C4-2B (cell line): ENCODE measurements at regions not wholly inside any gene's neighbourhood (a gene's known extent, or its start where the extent isn't known, plus 50 kb on each side); places are given as distances from the start of the nearest gene placed in this dataset.
"Not testable (repeated sequence)": the region's sequence is repeated elsewhere in the genome, so short reads cannot be mapped to it uniquely, and the experiment has no call there.

Experiments
- H3K27ac ChIP-seq: fragments of 450-650 bp; 2 replicates; pipeline ENCODE4 v1.5.1; 2017
- ZFX ChIP-seq: fragments of 450-650 bp; IDR thresholded peaks from 2 replicates; pipeline ENCODE4 v1.6.1; 2017
- TF ChIP-seq, protein P1 (sequence below): fragments of 450-650 bp; conservative IDR thresholded peaks from 2 replicates; pipeline ENCODE4 v1.5.1; 2017; ENCODE audit warnings: mild to moderate bottlenecking

DNA sequence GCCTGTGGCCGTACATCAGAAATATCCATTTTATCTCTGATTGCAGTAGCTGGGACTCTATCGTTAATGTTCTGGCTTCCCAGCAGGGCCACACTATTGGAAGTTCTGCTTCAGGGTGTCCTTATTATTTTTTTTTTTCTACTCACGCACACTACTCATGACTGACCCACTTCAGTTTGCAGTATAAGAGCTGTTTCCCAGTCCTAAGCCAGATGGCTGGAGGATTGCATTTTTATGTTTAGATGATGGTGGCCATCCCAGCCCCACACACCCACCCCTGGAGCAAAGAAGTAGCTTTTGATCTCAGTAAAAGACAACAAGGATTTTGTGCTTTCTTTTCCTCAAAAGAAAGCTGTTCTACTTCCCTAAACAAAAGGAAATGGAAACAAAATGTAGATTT lies 557.0 kb upstream of the GALNTL6 start:
- TF ChIP-seq, protein P1, sequence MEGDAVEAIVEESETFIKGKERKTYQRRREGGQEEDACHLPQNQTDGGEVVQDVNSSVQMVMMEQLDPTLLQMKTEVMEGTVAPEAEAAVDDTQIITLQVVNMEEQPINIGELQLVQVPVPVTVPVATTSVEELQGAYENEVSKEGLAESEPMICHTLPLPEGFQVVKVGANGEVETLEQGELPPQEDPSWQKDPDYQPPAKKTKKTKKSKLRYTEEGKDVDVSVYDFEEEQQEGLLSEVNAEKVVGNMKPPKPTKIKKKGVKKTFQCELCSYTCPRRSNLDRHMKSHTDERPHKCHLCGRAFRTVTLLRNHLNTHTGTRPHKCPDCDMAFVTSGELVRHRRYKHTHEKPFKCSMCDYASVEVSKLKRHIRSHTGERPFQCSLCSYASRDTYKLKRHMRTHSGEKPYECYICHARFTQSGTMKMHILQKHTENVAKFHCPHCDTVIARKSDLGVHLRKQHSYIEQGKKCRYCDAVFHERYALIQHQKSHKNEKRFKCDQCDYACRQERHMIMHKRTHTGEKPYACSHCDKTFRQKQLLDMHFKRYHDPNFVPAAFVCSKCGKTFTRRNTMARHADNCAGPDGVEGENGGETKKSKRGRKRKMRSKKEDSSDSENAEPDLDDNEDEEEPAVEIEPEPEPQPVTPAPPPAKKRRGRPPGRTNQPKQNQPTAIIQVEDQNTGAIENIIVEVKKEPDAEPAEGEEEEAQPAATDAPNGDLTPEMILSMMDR = no peak
- no peak for TF ChIP-seq ZFX
- H3K27ac ChIP-seq = no peak overlapping the region

DNA sequence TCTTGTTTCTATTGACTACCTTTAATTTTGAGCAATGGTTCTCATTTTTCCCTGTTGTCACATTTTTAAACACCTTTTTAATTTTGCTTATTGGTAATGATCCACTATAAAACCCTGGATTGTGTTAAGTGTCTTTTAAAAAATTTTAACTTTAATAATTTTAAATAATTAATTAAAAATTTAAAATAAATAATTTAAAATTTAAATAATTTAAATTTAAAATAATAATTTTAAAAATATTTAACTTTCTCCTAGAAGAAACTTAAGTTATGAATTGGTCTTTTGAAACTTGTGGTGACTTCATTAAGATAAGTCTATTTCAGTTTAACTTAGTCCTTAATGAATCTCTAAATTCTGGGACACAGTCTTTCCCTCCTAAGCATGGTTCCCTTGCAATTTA lies 566.3 kb upstream of the GALNTL6 start:
- H3K27ac ChIP-seq = no peak overlapping the region
- TF ChIP-seq, protein P1 = no peak
- TF ChIP-seq ZFX = no peak

DNA sequence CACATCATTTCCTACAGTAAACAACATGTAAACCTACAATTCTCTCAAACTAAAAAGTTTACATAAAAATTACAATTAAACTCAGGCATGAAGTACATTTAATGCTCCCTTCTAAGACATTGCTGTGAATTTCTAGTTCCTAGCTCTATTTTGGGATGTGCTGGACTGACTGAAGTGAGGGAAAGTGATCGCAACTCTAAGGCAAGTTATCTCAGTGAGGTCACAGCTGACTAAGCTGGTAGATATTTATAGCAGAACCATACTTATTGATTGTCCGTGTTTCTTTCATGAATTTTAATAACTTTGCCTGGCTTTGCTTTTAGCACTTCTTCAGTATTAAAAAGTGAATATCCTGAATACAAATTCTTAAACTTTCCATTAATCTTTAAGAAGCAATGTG lies 570.4 kb upstream of the GALNTL6 start:
- no peak for TF ChIP-seq ZFX
- TF ChIP-seq, protein P1 = no peak
- no peak overlapping the region for H3K27ac ChIP-seq

DNA sequence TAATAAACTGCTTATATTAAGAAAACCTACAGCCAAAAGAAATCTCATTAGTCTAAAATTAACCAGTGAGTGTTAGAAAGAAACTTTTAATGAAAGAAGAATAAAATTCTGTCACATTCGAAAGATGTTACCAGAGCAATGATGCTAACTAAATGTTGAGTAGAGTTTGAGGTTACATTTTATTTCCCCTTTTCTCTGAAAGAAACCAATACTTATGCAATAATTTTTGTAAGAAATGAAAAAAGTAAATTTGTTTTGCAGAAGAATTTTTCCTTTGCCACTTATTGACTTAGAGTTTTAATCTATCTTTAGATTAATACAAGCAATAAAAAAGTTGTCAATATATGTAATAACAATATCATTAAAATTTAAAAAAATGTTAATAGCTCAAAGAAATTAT lies 574.0 kb upstream of the GALNTL6 start:
- TF ChIP-seq ZFX = no peak
- TF ChIP-seq, protein P1 = no peak
- no peak overlapping the region for H3K27ac ChIP-seq

DNA sequence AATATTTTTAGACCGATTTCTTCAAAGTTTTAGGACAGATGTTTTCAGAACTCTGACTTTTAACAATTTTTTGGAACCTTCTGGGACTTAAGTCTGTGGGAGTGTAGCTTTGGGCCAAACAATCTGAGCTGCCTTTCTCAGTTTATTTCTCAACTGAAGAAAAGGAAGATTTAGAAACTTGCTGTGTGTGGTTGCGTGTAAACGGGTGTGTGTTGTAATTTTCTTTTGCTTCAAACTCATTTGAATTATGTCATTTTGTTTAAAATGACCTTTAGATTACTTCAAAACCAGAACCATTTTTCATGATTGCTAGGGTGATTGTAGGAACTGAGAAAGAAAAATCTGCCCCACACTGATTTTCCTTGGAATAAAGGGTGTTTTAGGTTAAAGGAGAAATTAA lies 577.7 kb upstream of the GALNTL6 start:
- no peak overlapping the region for H3K27ac ChIP-seq
- TF ChIP-seq, protein P1 = no peak

DNA sequence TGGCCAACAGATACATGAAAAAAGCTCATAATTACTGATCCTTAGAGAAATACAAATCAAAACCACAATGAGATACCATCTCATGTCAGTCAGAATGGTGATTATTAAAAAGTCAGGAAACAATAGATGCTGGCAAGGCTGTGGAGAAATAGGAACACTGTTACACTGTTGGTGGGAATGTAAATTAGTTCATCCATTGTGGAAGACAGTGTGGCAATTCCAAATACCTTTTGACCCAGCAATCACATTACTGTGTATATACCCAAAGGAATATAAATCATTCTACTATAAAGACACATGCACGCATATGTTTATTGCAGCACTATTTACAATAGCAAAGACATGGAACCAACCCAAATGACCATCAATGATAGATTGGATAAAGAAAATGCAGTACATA lies 583.9 kb upstream of the GALNTL6 start:
- H3K27ac ChIP-seq = not testable (repeated sequence)

DNA sequence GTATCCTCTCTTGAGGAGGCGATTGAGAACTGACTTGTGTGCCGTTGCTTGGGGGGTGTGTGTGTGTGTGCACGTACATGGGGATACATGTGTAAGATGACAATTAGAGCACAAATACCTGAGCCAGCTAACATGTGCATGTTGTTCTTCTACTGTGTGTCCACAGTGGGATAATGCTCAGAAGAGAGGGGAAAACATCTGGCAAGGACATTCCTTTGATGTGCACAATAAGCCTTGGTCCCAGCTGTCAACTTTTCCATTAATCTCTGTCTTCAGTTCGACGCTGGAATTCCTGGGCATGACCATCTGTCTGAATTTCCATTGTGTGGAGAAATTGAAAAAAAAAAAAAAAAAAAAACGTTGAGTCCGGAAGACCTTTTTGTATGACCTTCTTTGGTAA lies 592.0 kb upstream of the GALNTL6 start:
- no peak overlapping the region for H3K27ac ChIP-seq
- no peak for TF ChIP-seq ZFX
- TF ChIP-seq, protein P1 = no peak

DNA sequence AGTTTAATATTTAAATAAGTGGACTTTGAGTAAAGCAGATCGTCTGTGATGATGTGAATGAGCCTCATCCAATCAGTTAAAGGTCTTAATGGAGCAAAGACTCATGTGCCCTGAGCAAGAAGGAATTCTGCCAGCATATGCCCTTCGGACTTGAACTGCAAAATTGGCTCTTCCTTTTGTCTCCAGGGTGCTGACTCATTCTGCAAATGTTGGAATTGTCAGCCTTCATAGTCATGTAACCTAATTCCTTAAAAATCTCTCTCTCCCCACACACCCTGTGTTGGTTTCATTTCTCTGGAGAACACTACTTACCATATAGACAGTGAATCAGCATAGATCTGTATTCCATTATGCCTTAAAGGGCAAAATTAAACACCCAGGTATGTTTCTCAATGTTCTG lies 609.8 kb upstream of the GALNTL6 start:
- TF ChIP-seq, protein P1 = no peak
- no peak for TF ChIP-seq ZFX
- H3K27ac ChIP-seq = no peak overlapping the region
